ENCODE measurements at regions not wholly inside any gene's neighbourhood (a gene's known extent, or its start where the extent isn't known, plus 50 kb on each side); places are given as distances from the start of the nearest gene placed in this dataset.

- TF ChIP-seq CTCF (conservative IDR thresholded peaks at IDR 0.05; ENCODE audit: low read length) (no peak), EZH2phosphoT487 (IDR thresholded peaks at IDR 0.05; ENCODE audit: borderline replicate concordance) (no peak)
Measured at GRCh38 chr2:10985901-10986535, 74.3 kb downstream of the KCNF1 start.
